H9 (cell line): ENCODE measurements at regions not wholly inside any gene's neighbourhood (a gene's known extent, or its start where the extent isn't known, plus 50 kb on each side); places are given as distances from the start of the nearest gene placed in this dataset.

Source experiments
- DNase-seq: peaks from one replicate; pipeline ENCODE4 v3.0.0-alpha.2; 2017
- H2AFZ ChIP-seq: one replicate; pipeline ENCODE4 v1.6.1; 2013; ENCODE audit warnings: mild to moderate bottlenecking, low read length, control low read depth, moderate library complexity
- H2AK5ac ChIP-seq: 2 replicates; pipeline ENCODE4 v1.6.1; 2013; ENCODE audit warnings: low read length, control low read depth, mixed read lengths; ENCODE audit not compliant: insufficient read length
- H2BK120ac ChIP-seq: one replicate; pipeline ENCODE4 v1.6.1; 2013; ENCODE audit warnings: low read depth, mild to moderate bottlenecking, low read length, control low read depth, inconsistent platforms; ENCODE audit not compliant: poor library complexity, severe bottlenecking
- H2BK12ac ChIP-seq: 2 replicates; pipeline ENCODE4 v1.6.1; 2013; ENCODE audit warnings: low read length, control low read depth, mixed read lengths, low read depth; ENCODE audit not compliant: insufficient read length
- H2BK15ac ChIP-seq: 2 replicates; pipeline ENCODE4 v1.6.1; 2013; ENCODE audit warnings: low read depth, low read length, control low read depth
- H2BK20ac ChIP-seq: one replicate; pipeline ENCODE4 v1.6.1; 2013; ENCODE audit warnings: low read depth, mild to moderate bottlenecking, low read length, control low read depth, inconsistent platforms; ENCODE audit not compliant: poor library complexity, severe bottlenecking
- H2BK5ac ChIP-seq: 2 replicates; pipeline ENCODE4 v1.6.1; 2013; ENCODE audit warnings: low read length, control low read depth, mixed read lengths; ENCODE audit not compliant: insufficient read length
- H3K14ac ChIP-seq: 2 replicates; pipeline ENCODE4 v1.6.1; 2013; ENCODE audit warnings: low read length, control low read depth; ENCODE audit not compliant: insufficient read depth
- H3K18ac ChIP-seq: 2 replicates; pipeline ENCODE4 v1.6.1; 2013; ENCODE audit warnings: low read depth, mild to moderate bottlenecking, mixed read lengths, low read length, control low read depth; ENCODE audit not compliant: insufficient read length
- H3K23ac ChIP-seq: 2 replicates; pipeline ENCODE4 v1.6.1; 2013; ENCODE audit warnings: low read length, control low read depth, mixed read lengths, low read depth; ENCODE audit not compliant: insufficient read length
- H3K23me2 ChIP-seq: 2 replicates; pipeline ENCODE4 v1.6.1; 2013; ENCODE audit warnings: low read depth, mild to moderate bottlenecking, mixed read lengths, low read length, control low read depth; ENCODE audit not compliant: insufficient read length, poor library complexity, severe bottlenecking
- H3K27ac ChIP-seq: 2 replicates; pipeline ENCODE4 v1.5.1; 2013; ENCODE audit warnings: low read length, control low read depth, mixed read lengths, low read depth; ENCODE audit not compliant: insufficient read length
- H3K27me3 ChIP-seq: 2 replicates; pipeline ENCODE4 v1.6.1; 2013; ENCODE audit warnings: low read length, control low read depth, inconsistent platforms; ENCODE audit not compliant: insufficient read depth
- H3K4ac ChIP-seq: 2 replicates; pipeline ENCODE4 v1.6.1; 2013; ENCODE audit warnings: low read depth, mild to moderate bottlenecking, control low read depth, inconsistent platforms, low read length, moderate library complexity
- H3K4me1 ChIP-seq: 2 replicates; pipeline ENCODE4 v1.6.1; 2013; ENCODE audit warnings: low read length, control low read depth, inconsistent platforms; ENCODE audit not compliant: insufficient read depth
- H3K4me2 ChIP-seq: 2 replicates; pipeline ENCODE4 v1.6.1; 2013; ENCODE audit warnings: low read length, control low read depth, mixed read lengths; ENCODE audit not compliant: insufficient read length, insufficient read depth
- H3K56ac ChIP-seq: 2 replicates; pipeline ENCODE4 v1.6.1; 2013; ENCODE audit warnings: low read depth, mild to moderate bottlenecking, mixed read lengths, low read length, control low read depth; ENCODE audit not compliant: insufficient read length
- H3K79me1 ChIP-seq: 2 replicates; pipeline ENCODE4 v1.6.1; 2013; ENCODE audit warnings: low read depth, mild to moderate bottlenecking, moderate library complexity, low read length, control low read depth, inconsistent platforms; ENCODE audit not compliant: insufficient read depth, poor library complexity, severe bottlenecking
- H3K79me2 ChIP-seq: 2 replicates; pipeline ENCODE4 v1.6.1; 2013; ENCODE audit warnings: low read length, control low read depth, inconsistent platforms; ENCODE audit not compliant: insufficient read depth
- H3K9ac ChIP-seq: 2 replicates; pipeline ENCODE4 v1.6.1; 2013; ENCODE audit warnings: low read length, control low read depth, mixed read lengths; ENCODE audit not compliant: insufficient read length; ENCODE audit errors: extremely low read depth
- H3K9me3 ChIP-seq: one replicate; pipeline ENCODE4 v1.6.1; 2013; ENCODE audit warnings: low read depth, low read length, inconsistent platforms; ENCODE audit not compliant: control insufficient read depth
- H3T11ph ChIP-seq: one replicate; pipeline ENCODE4 v1.6.1; 2013; ENCODE audit warnings: mild to moderate bottlenecking, low read length, control low read depth, inconsistent platforms
- H4K20me1 ChIP-seq: one replicate; pipeline ENCODE4 v1.6.1; 2013; ENCODE audit not compliant: control insufficient read depth, insufficient read length, insufficient read depth
- H4K5ac ChIP-seq: 2 replicates; pipeline ENCODE4 v1.6.1; 2013; ENCODE audit warnings: low read depth, mild to moderate bottlenecking, mixed read lengths, low read length, control low read depth; ENCODE audit not compliant: insufficient read length
- H4K8ac ChIP-seq: replicated peaks from 2 replicates; pipeline ENCODE4 v1.6.1; 2013; ENCODE audit warnings: low read length, control low read depth, mixed read lengths, low read depth; ENCODE audit not compliant: insufficient read length
- H4K91ac ChIP-seq: 2 replicates; pipeline ENCODE4 v1.6.1; 2013; ENCODE audit warnings: low read depth, mild to moderate bottlenecking, moderate library complexity, mixed read lengths, low read length, control low read depth; ENCODE audit not compliant: insufficient read length
- H3K27ac Mint-ChIP-seq, 3 experiments: 2 replicates in 2 of 3; 3 replicates in 1 of 3; pipeline ENCODE4 v1.8.0; 2020 to 2021; ENCODE audit warnings: mixed read lengths in 3 of 3, mild to moderate bottlenecking in 1 of 3, moderate library complexity in 1 of 3
- H3K27me3 Mint-ChIP-seq: 2 replicates; pipeline ENCODE4 v1.8.0; 2021; ENCODE audit warnings: low read depth, mild to moderate bottlenecking, moderate library complexity, mixed read lengths
- H3K36me3 Mint-ChIP-seq, 3 experiments: 2 replicates in 2 of 3; 3 replicates in 1 of 3; pipeline ENCODE4 v1.8.0; 2020 to 2021; ENCODE audit warnings: low read depth in 3 of 3, mixed read lengths in 3 of 3; ENCODE audit not compliant: insufficient read depth in 1 of 3
- H3K4me1 Mint-ChIP-seq, 2 experiments: 2 replicates each; pipeline ENCODE4 v1.8.0; 2020; ENCODE audit warnings: mixed read lengths in 2 of 2
- H3K4me3 Mint-ChIP-seq, 2 experiments: 2 replicates in 1 of 2; 3 replicates in 1 of 2; pipeline ENCODE4 v1.8.0; 2020 to 2021; ENCODE audit warnings: mild to moderate bottlenecking in 2 of 2, mixed read lengths in 2 of 2, moderate library complexity in 1 of 2
- H3K9me3 Mint-ChIP-seq, 2 experiments: 2 replicates in 1 of 2; 3 replicates in 1 of 2; pipeline ENCODE4 v1.8.0; 2020; ENCODE audit warnings: mild to moderate bottlenecking in 2 of 2, mixed read lengths in 2 of 2, moderate library complexity in 1 of 2
- CTCF ChIP-seq: fragments of 200-600 bp; sonication (generic); conservative IDR thresholded peaks from 3 replicates; pipeline ENCODE4 v1.8.0; 2021; ENCODE audit warnings: antibody characterized with exemption, mild to moderate bottlenecking
- WGBS: extraction: QIAGEN DNeasy Blood & Tissue Kit; methylation state at CpG from one replicate; pipeline ENCODE4 v1.1.7; 2013; ENCODE audit warnings: missing lambda C conversion rate, low lambda C conversion rate, mixed read lengths; ENCODE audit not compliant: insufficient read length; ENCODE audit errors: extremely low coverage; 5-methylcytosine and 5-hydroxymethylcytosine counted together

GRCh38 chr5:74032617-74033016 lies 406.6 kb downstream of the ARHGEF28 start:
- no peak overlapping the region for H3K23ac ChIP-seq
- Mint-ChIP-seq H3K4me1 (peaks cover 4 to 10% of the 10 kb centered on the region in 2 experiments), H3K27ac (no peak overlapping the region), H3K27me3 (no peaks in the 10 kb centered on the region), H3K4me3 (no peak overlapping the region), H3K9me3 (no peaks in the 10 kb centered on the region), H3K36me3 (no peaks in the 10 kb centered on the region)
- no peak overlapping the region for H3T11ph ChIP-seq
- H3K4me2 ChIP-seq = no peak overlapping the region
- H3K56ac ChIP-seq = no peak overlapping the region
- no peak overlapping the region for H2BK5ac ChIP-seq
- H3K23me2 ChIP-seq = no peaks in the 10 kb centered on the region
- H3K9me3 ChIP-seq = no peaks in the 10 kb centered on the region
- no peak overlapping the region for H4K5ac ChIP-seq
- no peak for DNase-seq
- H3K4me1 ChIP-seq = no peaks in the 10 kb centered on the region
- H3K79me2 ChIP-seq = no peaks in the 10 kb centered on the region
- H3K14ac ChIP-seq = no peak overlapping the region
- H3K18ac ChIP-seq = no peak overlapping the region
- no peak overlapping the region for H2BK120ac ChIP-seq
- no peak overlapping the region for H3K27ac ChIP-seq
- H4K20me1 ChIP-seq = no peaks in the 10 kb centered on the region
- no peaks in the 10 kb centered on the region for H3K79me1 ChIP-seq
- H2AFZ ChIP-seq = no peak overlapping the region
- no peak overlapping the region for H2BK12ac ChIP-seq
- no peak overlapping the region for H2BK20ac ChIP-seq
- no peak for TF ChIP-seq CTCF
- H2BK15ac ChIP-seq = no peak overlapping the region
- H3K4ac ChIP-seq = no peak overlapping the region
- no peak overlapping the region for H4K8ac ChIP-seq
- no peaks in the 10 kb centered on the region for H3K27me3 ChIP-seq
- WGBS = no CpG with 5 or more reads among the region's 1 CpG
- H4K91ac ChIP-seq = no peak overlapping the region
- H2AK5ac ChIP-seq = no peak overlapping the region
- H3K9ac ChIP-seq = no peak overlapping the region
